H1 (cell line): ENCODE measurements at regions not wholly inside any gene's neighbourhood (a gene's known extent, or its start where the extent isn't known, plus 50 kb on each side); places are given as distances from the start of the nearest gene placed in this dataset.

ENCODE experiments used
- ASH2L ChIP-seq: fragments of 200-600, 300-600 bp; sonication (generic); IDR thresholded peaks from one replicate; pipeline ENCODE4 v1.7.1; 2017; ENCODE audit warnings: low read length
- KDM5A ChIP-seq: fragments of 200-600 bp; IDR thresholded peaks from 2 replicates; pipeline ENCODE4 v1.7.1; 2012; ENCODE audit warnings: mild to moderate bottlenecking, low read length, inconsistent platforms, mixed read lengths
- RFX5 ChIP-seq: IDR thresholded peaks from 2 replicates; pipeline ENCODE4 v1.6.1; 2011; ENCODE audit warnings: low read depth, low read length, improper control_type of control experiment, borderline replicate concordance
- YY1 ChIP-seq: IDR thresholded peaks from 2 replicates; pipeline ENCODE4 v1.6.1; 2011; ENCODE audit warnings: low read depth, mild to moderate bottlenecking, low read length
- TF ChIP-seq, protein P1 (sequence below): IDR thresholded peaks from 2 replicates; pipeline ENCODE4 v1.6.1; 2011; ENCODE audit warnings: low read depth, mild to moderate bottlenecking, low read length; ENCODE audit not compliant: insufficient read depth

DNA sequence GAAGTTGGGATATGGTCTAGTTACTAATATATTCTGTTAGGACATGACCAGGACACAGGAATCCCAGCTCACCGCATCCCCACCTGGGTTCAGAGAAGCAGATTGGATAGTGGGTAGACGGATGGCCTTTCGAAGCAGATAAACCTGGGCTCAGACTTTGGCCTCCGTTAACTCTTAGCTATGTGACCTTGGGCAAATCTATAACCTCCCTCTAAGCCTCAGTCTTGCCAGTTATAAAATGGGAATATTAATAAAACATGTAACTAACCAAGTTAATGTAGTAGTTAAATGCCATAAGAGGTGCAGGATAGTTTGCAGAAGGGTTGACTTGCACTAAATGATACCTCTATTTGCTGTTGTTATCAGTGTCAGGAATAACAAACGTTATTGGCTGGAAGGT lies 127.6 kb upstream of the JCAD start (continued):
- no peak for TF ChIP-seq KDM5A
- no peak for TF ChIP-seq RFX5
- no peak for TF ChIP-seq ASH2L
- TF ChIP-seq YY1, result no peak
- TF ChIP-seq, protein P1, sequence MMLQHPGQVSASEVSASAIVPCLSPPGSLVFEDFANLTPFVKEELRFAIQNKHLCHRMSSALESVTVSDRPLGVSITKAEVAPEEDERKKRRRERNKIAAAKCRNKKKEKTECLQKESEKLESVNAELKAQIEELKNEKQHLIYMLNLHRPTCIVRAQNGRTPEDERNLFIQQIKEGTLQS, result no peak
